Neural progenitor cell (in vitro differentiated cells): ENCODE measurements at regions not wholly inside any gene's neighbourhood (a gene's known extent, or its start where the extent isn't known, plus 50 kb on each side); places are given as distances from the start of the nearest gene placed in this dataset.
A peak's percentile ranks its signal among the peaks of the same experiment; 100 is the strongest.

Source experiments
- DNase-seq: peaks from one replicate; pipeline ENCODE4 v3.0.0-alpha.2; 2016; ENCODE audit warnings: low spot score
- H2AFZ ChIP-seq: fragments of 200-600 bp; sonication (generic); replicated peaks from 2 replicates; pipeline ENCODE4 v1.6.1; 2016; ENCODE audit warnings: antibody characterized with exemption
- H3F3A ChIP-seq: fragments of 200-600 bp; sonication (generic); 2 replicates; pipeline ENCODE4 v1.6.1; 2016; ENCODE audit warnings: antibody characterized with exemption, low read depth
- H3K27ac ChIP-seq: fragments of 200-600 bp; sonication (generic); 2 replicates; pipeline ENCODE4 v1.5.1; 2016; ENCODE audit warnings: mild to moderate bottlenecking
- H3K27me3 ChIP-seq: fragments of 200-600 bp; sonication (generic); 2 replicates; pipeline ENCODE4 v1.6.1; 2016; ENCODE audit warnings: mild to moderate bottlenecking, moderate library complexity
- H3K36me3 ChIP-seq: fragments of 200-600 bp; sonication (generic); 2 replicates; pipeline ENCODE4 v1.5.1; 2016
- H3K4me1 ChIP-seq: fragments of 200-600 bp; sonication (generic); 2 replicates; pipeline ENCODE4 v1.6.1; 2016; ENCODE audit warnings: mixed run types
- H3K4me2 ChIP-seq: fragments of 200-600 bp; sonication (generic); 2 replicates; pipeline ENCODE4 v1.6.1; 2016
- H3K4me3 ChIP-seq: fragments of 200-600 bp; sonication (generic); 2 replicates; pipeline ENCODE4 v1.5.1; 2016
- H3K79me2 ChIP-seq: fragments of 200-600 bp; sonication (generic); 2 replicates; pipeline ENCODE4 v1.6.1; 2016; ENCODE audit warnings: low read depth
- H3K9ac ChIP-seq: fragments of 200-600 bp; sonication (generic); 2 replicates; pipeline ENCODE4 v1.6.1; 2016
- H3K9me3 ChIP-seq: fragments of 200-600 bp; sonication (generic); 2 replicates; pipeline ENCODE4 v1.5.1; 2016; ENCODE audit warnings: low read depth
- H4K20me1 ChIP-seq: fragments of 200-600 bp; sonication (generic); 2 replicates; pipeline ENCODE4 v1.6.1; 2016; ENCODE audit warnings: low read depth
- H3K27ac Mint-ChIP-seq: 3 replicates; pipeline ENCODE4 v1.8.0; 2021; ENCODE audit warnings: mixed read lengths
- H3K27me3 Mint-ChIP-seq: 2 replicates; pipeline ENCODE4 v1.8.0; 2022; ENCODE audit warnings: low read depth, mild to moderate bottlenecking, inconsistent platforms, moderate library complexity, mixed read lengths; ENCODE audit not compliant: insufficient read depth
- H3K36me3 Mint-ChIP-seq: 3 replicates; pipeline ENCODE4 v1.8.0; 2021; ENCODE audit warnings: mixed read lengths
- H3K4me1 Mint-ChIP-seq: 3 replicates; pipeline ENCODE4 v1.8.0; 2021; ENCODE audit warnings: mixed read lengths
- H3K4me3 Mint-ChIP-seq: 3 replicates; pipeline ENCODE4 v1.8.0; 2021; ENCODE audit warnings: mild to moderate bottlenecking, moderate library complexity, mixed read lengths
- H3K9me3 Mint-ChIP-seq: 3 replicates; pipeline ENCODE4 v1.8.0; 2020; ENCODE audit warnings: mixed read lengths
- EZH2 ChIP-seq: fragments of 200-600 bp; sonication (generic); IDR thresholded peaks from 2 replicates; pipeline ENCODE4 v1.6.1; 2017; ENCODE audit warnings: antibody characterized with exemption, mild to moderate bottlenecking, moderate library complexity
- EZH2phosphoT487 ChIP-seq: fragments of 200-600 bp; sonication (generic); IDR thresholded peaks from 2 replicates; pipeline ENCODE4 v1.6.1; 2017; ENCODE audit warnings: antibody characterized with exemption
- TF ChIP-seq, protein P1 (sequence below): fragments of 200-600 bp; sonication (generic); IDR thresholded peaks from 2 replicates; pipeline ENCODE4 v1.5.1; 2017; ENCODE audit warnings: antibody characterized with exemption, mild to moderate bottlenecking

DNA sequence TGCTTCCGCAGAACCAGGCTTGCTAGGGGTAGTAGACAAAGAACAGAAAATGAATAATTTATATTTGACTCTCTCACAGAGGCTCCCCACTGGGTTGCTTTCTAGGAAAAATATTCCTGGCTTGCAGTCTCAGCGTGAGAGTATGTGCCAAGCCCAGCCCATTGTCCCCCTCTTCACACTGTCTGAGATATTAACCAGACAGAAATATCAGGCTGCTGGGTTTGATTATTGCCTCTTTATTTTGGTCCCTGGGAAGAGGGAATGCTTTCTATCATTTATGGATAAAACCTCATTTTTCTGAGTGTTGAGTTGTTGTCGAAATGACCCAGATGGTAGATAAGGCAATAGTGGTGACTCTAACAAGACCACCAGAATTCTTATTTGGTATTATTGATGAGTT lies 367.9 kb downstream of the METTL15 start:
- DNase-seq: no peak

DNA sequence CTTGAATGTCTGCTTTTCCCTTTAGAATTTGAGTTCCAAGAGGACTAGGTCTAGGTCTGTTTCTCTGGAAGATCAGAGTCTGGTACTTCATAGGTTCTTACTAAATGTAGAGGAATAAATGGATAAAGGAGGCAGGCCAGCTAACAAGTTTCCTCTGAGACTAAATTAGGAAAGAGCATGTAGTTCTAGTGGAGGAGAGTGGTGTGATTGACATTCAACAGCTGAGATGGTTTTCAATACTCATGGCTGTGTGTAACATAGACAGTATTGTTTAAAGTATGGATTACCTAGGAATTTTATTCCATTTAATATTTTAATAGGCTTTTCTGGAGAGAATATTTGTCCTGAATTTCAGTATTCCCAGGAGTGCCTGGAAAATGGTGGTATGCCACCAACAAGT lies 364.7 kb downstream of the METTL15 start:
- H3K27ac ChIP-seq: no peak overlapping the region
- no peaks in the 10 kb centered on the region for H3K9me3 ChIP-seq
- no peaks in the 10 kb centered on the region for H3K27me3 Mint-ChIP-seq
- no peaks in the 10 kb centered on the region for H3F3A ChIP-seq
- TF ChIP-seq, protein P1, sequence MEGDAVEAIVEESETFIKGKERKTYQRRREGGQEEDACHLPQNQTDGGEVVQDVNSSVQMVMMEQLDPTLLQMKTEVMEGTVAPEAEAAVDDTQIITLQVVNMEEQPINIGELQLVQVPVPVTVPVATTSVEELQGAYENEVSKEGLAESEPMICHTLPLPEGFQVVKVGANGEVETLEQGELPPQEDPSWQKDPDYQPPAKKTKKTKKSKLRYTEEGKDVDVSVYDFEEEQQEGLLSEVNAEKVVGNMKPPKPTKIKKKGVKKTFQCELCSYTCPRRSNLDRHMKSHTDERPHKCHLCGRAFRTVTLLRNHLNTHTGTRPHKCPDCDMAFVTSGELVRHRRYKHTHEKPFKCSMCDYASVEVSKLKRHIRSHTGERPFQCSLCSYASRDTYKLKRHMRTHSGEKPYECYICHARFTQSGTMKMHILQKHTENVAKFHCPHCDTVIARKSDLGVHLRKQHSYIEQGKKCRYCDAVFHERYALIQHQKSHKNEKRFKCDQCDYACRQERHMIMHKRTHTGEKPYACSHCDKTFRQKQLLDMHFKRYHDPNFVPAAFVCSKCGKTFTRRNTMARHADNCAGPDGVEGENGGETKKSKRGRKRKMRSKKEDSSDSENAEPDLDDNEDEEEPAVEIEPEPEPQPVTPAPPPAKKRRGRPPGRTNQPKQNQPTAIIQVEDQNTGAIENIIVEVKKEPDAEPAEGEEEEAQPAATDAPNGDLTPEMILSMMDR: no peak
- no peak for TF ChIP-seq EZH2
- no peak for TF ChIP-seq EZH2phosphoT487
- no peak overlapping the region for H2AFZ ChIP-seq
- H3K36me3 Mint-ChIP-seq: no peaks in the 10 kb centered on the region
- no peak overlapping the region for H3K27ac Mint-ChIP-seq
- no peaks in the 10 kb centered on the region for H3K4me1 ChIP-seq
- no peaks in the 10 kb centered on the region for H3K27me3 ChIP-seq
- no peak overlapping the region for H3K4me3 ChIP-seq
- peaks cover 47% of the 10 kb centered on the region for H3K4me1 Mint-ChIP-seq
- no peak overlapping the region for H3K9ac ChIP-seq
- no peak overlapping the region for H3K4me2 ChIP-seq
- no peak overlapping the region for H3K4me3 Mint-ChIP-seq
- no peaks in the 10 kb centered on the region for H4K20me1 ChIP-seq
- H3K36me3 ChIP-seq: no peaks in the 10 kb centered on the region
- no peak for DNase-seq
- H3K9me3 Mint-ChIP-seq: no peaks in the 10 kb centered on the region
- no peaks in the 10 kb centered on the region for H3K79me2 ChIP-seq

More for the DNA sequence above, 367.9 kb downstream of the METTL15 start:
- TF ChIP-seq, protein P1: no peak
- Histone ChIP-seq H3K9me3 (no peaks in the 10 kb centered on the region), H3K4me1 (peaks cover 7% of the 10 kb centered on the region), H4K20me1 (no peaks in the 10 kb centered on the region), H3K4me2 (no peak overlapping the region), H3K27me3 (no peaks in the 10 kb centered on the region), H3K9ac (no peak overlapping the region), H3K27ac (no peak overlapping the region), H3K4me3 (no peak overlapping the region), H2AFZ (no peak overlapping the region), H3F3A (no peaks in the 10 kb centered on the region), H3K79me2 (no peaks in the 10 kb centered on the region), H3K36me3 (no peaks in the 10 kb centered on the region)
- no peak overlapping the region for H3K4me3 Mint-ChIP-seq
- H3K27ac Mint-ChIP-seq: peak overlapping the region; percentile 44
- H3K4me1 Mint-ChIP-seq: peaks cover 51% of the 10 kb centered on the region
- H3K36me3 Mint-ChIP-seq: no peaks in the 10 kb centered on the region
- no peaks in the 10 kb centered on the region for H3K27me3 Mint-ChIP-seq
- H3K9me3 Mint-ChIP-seq: no peaks in the 10 kb centered on the region

DNA sequence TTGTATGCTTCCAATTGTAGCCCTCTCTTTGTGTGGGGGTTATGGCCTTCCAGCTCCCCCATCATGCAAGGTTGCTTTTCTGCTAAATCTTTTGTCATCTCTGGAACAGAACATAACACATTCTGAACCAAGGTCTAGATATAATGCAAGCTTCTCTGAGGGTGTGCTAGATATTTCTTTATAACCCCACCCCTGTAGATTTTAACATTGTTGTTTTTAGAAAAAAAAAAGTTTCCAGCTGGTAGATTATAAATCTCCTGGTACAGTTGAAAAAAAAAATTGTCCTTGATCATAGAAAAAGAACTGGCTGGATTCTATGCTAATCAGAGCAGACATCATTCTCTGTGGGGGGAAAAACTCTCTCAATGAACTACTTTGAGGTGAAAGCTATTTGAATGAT lies 363.3 kb downstream of the METTL15 start:
- no peak for DNase-seq
- H3K4me3 Mint-ChIP-seq: no peak overlapping the region
- Histone ChIP-seq H4K20me1 (no peaks in the 10 kb centered on the region), H3K79me2 (no peaks in the 10 kb centered on the region), H3K27me3 (no peaks in the 10 kb centered on the region), H3K4me2 (no peak overlapping the region), H3K4me3 (no peak overlapping the region), H3K9me3 (no peaks in the 10 kb centered on the region), H3K36me3 (no peaks in the 10 kb centered on the region), H3F3A (no peaks in the 10 kb centered on the region), H3K4me1 (peaks cover 11% of the 10 kb centered on the region), H3K27ac (no peak overlapping the region), H3K9ac (no peak overlapping the region), H2AFZ (no peak overlapping the region)
- peaks cover 45% of the 10 kb centered on the region for H3K4me1 Mint-ChIP-seq
- no peaks in the 10 kb centered on the region for H3K36me3 Mint-ChIP-seq
- TF ChIP-seq EZH2: no peak
- TF ChIP-seq, protein P1: no peak
- TF ChIP-seq EZH2phosphoT487: no peak
- H3K27ac Mint-ChIP-seq: no peak overlapping the region
- no peaks in the 10 kb centered on the region for H3K27me3 Mint-ChIP-seq
- H3K9me3 Mint-ChIP-seq: no peaks in the 10 kb centered on the region

DNA sequence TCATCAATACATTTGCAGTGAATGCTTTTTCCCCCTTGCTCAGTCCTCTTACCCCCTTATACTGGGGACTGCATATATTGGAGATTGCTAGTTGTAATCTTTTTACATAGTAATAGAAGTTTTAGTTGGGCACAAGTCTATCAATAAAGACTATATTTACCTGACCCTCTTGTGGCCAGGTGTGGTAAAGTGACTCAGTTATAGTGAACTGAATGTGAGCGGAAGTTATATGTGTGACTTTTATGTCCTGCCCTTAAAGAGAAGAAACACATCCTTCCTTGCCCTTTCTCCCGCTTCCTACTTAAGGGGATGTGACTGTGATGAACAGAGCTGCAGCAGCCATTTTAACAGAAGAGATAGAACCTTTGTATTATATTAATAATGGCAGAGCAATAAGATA lies 362.0 kb downstream of the METTL15 start:
- H3K4me1 Mint-ChIP-seq: peaks cover 31% of the 10 kb centered on the region
- H3K9me3 ChIP-seq: no peaks in the 10 kb centered on the region
- DNase-seq: no peak
- H3F3A ChIP-seq: no peaks in the 10 kb centered on the region
- no peak overlapping the region for H3K27ac Mint-ChIP-seq
- H3K4me3 Mint-ChIP-seq: no peak overlapping the region
- H3K4me2 ChIP-seq: no peak overlapping the region
- no peaks in the 10 kb centered on the region for H3K27me3 Mint-ChIP-seq
- no peaks in the 10 kb centered on the region for H4K20me1 ChIP-seq
- no peak overlapping the region for H3K4me3 ChIP-seq
- H3K9ac ChIP-seq: no peak overlapping the region
- no peak overlapping the region for H2AFZ ChIP-seq
- H3K79me2 ChIP-seq: no peaks in the 10 kb centered on the region
- H3K27me3 ChIP-seq: no peaks in the 10 kb centered on the region
- H3K4me1 ChIP-seq: peaks cover 13% of the 10 kb centered on the region
- no peaks in the 10 kb centered on the region for H3K36me3 ChIP-seq
- H3K36me3 Mint-ChIP-seq: no peaks in the 10 kb centered on the region
- H3K9me3 Mint-ChIP-seq: no peaks in the 10 kb centered on the region
- no peak overlapping the region for H3K27ac ChIP-seq
- TF ChIP-seq EZH2 (no peak), EZH2phosphoT487 (no peak)
- TF ChIP-seq, protein P1: no peak
